GM12878 (cell line): ENCODE measurements at regions not wholly inside any gene's neighbourhood (a gene's known extent, or its start where the extent isn't known, plus 50 kb on each side); places are given as distances from the start of the nearest gene placed in this dataset.

Experiments used
- ATAC-seq: fragments of 200-7000 bp; cut with Tn5 transposase; 3 replicates; pipeline ENCODE4 v1.9.1; 2020; ENCODE audit warnings: mild to moderate bottlenecking, moderate library complexity
- BruUV-seq: library from RNA; stranded (reverse); fragments of 400-500 nt; replicated peaks from 2 replicates; lab custom pipeline; 2021; lab: Mats Ljungman, UMichigan
- CTCF ChIA-PET: fragments of 300-600 bp; sonication (Branson Sonifier 250); formaldehyde crosslinking; extraction: SDS; loops from one replicate; lab custom pipeline; 2021; ENCODE audit warnings: inconsistent platforms; lab: Yijun Ruan, JAX
- POLR2A ChIA-PET: fragments of 350-600 bp; formaldehyde crosslinking; extraction: SDS; loops from one replicate; lab custom pipeline; 2021; ENCODE audit warnings: inconsistent platforms; lab: Charles Lee
- RAD21 ChIA-PET: fragments of 300-600 bp; sonication (Branson Sonifier 250); formaldehyde crosslinking; loops from one replicate; lab custom pipeline; 2023; ENCODE audit warnings: antibody characterized with exemption; ENCODE audit not compliant: unreplicated experiment; lab: Charles Lee
- SMC1A ChIA-PET: fragments of 300-600 bp; sonication (Branson Sonifier 250); formaldehyde crosslinking; loops from one replicate; lab custom pipeline; 2023; ENCODE audit not compliant: unreplicated experiment, uncharacterized antibody; lab: Charles Lee
- DNase-seq: peaks from one replicate; pipeline ENCODE4 v3.0.0-alpha.2; 2011; ENCODE audit warnings: low read depth, low spot score
- FAIRE-seq: peaks from 3 replicates; lab custom pipeline; 2011; peaks lifted over from hg19 to GRCh38; lab: Jason Lieb, UNC
- H2AFZ ChIP-seq: 2 replicates; pipeline ENCODE4 v1.6.0; 2011; ENCODE audit warnings: low read depth, low read length, control low read depth; ENCODE audit not compliant: control insufficient read depth
- H3K27ac ChIP-seq: 2 replicates; pipeline ENCODE4 v1.5.1; 2011; ENCODE audit warnings: control low read depth; ENCODE audit not compliant: control insufficient read depth, insufficient read depth
- H3K27me3 ChIP-seq, 2 experiments: replicated peaks in 1 of 2; 2 replicates each; pipeline versions ENCODE4 v1.6.0 to v1.6.1; 2011; ENCODE audit warnings: low read length in 1 of 2; ENCODE audit not compliant: control insufficient read depth in 2 of 2, insufficient read depth in 2 of 2
- H3K36me3 ChIP-seq, 2 experiments: 2 replicates each; pipeline ENCODE4 v1.5.1; 2011; ENCODE audit warnings: low read length in 1 of 2; ENCODE audit not compliant: control insufficient read depth in 2 of 2, insufficient read depth in 2 of 2
- H3K4me1 ChIP-seq: 2 replicates; pipeline ENCODE4 v1.6.1; 2011; ENCODE audit warnings: mild to moderate bottlenecking, low read length, moderate library complexity, mixed read lengths; ENCODE audit not compliant: control insufficient read depth, insufficient read depth
- H3K4me2 ChIP-seq: 2 replicates; pipeline ENCODE4 v1.6.0; 2011; ENCODE audit warnings: control low read depth; ENCODE audit not compliant: control insufficient read depth, insufficient read depth
- H3K4me3 ChIP-seq: fragments of 200-600 bp; sonication (generic); 2 replicates; pipeline ENCODE4 v1.5.1; 2016
- H3K79me2 ChIP-seq: 2 replicates; pipeline ENCODE4 v1.6.0; 2011; ENCODE audit warnings: low read length; ENCODE audit not compliant: control insufficient read depth, insufficient read depth
- H3K9ac ChIP-seq: 2 replicates; pipeline ENCODE4 v1.8.0; 2011; ENCODE audit warnings: low read length, control low read depth, mixed read lengths; ENCODE audit not compliant: control insufficient read depth, insufficient read depth
- H3K9me3 ChIP-seq: replicated peaks from 3 replicates; pipeline ENCODE4 v1.5.1; 2011; ENCODE audit warnings: mild to moderate bottlenecking, low read length; ENCODE audit not compliant: control insufficient read depth, insufficient read depth
- H4K20me1 ChIP-seq: 2 replicates; pipeline ENCODE4 v1.6.0; 2011; ENCODE audit not compliant: control insufficient read depth, insufficient read depth
- BHLHE40 ChIP-seq, 2 experiments: fragments of 450-650 bp in 1 of 2; IDR thresholded peaks; 2 replicates each; pipeline ENCODE4 v1.6.1; 2011 to 2017; ENCODE audit warnings: low read depth in 2 of 2, borderline replicate concordance in 1 of 2, improper control_type of control experiment in 1 of 2, low read length in 1 of 2, mild to moderate bottlenecking in 1 of 2
- CHD2 ChIP-seq: IDR thresholded peaks from 2 replicates; pipeline ENCODE4 v1.6.1; 2011; ENCODE audit warnings: low read depth, low read length, improper control_type of control experiment, borderline replicate concordance
- CREB1 ChIP-seq: IDR thresholded peaks from 2 replicates; pipeline ENCODE4 v1.6.1; 2012; ENCODE audit warnings: low read depth, mild to moderate bottlenecking, inconsistent platforms
- FOS ChIP-seq: IDR thresholded peaks from 3 replicates; pipeline ENCODE4 v1.6.1; 2011; ENCODE audit warnings: borderline replicate concordance; ENCODE audit not compliant: insufficient read length; ENCODE audit errors: extremely low read depth
- GABPA ChIP-seq: IDR thresholded peaks from 2 replicates; pipeline ENCODE4 v1.6.1; 2014; ENCODE audit warnings: antibody characterized with exemption, low read depth, mild to moderate bottlenecking, inconsistent platforms
- NFIC ChIP-seq: IDR thresholded peaks from 2 replicates; pipeline ENCODE4 v1.6.1; 2012; ENCODE audit warnings: low read depth, mild to moderate bottlenecking, inconsistent platforms, low read length, moderate library complexity
- PML ChIP-seq: IDR thresholded peaks from 2 replicates; pipeline ENCODE4 v1.6.1; 2012; ENCODE audit warnings: low read length, inconsistent platforms
- POU2F2 ChIP-seq: IDR thresholded peaks from 3 replicates; pipeline ENCODE4 v1.6.1; 2011; ENCODE audit warnings: low read depth, mild to moderate bottlenecking, low read length, borderline replicate concordance
- RAD51 ChIP-seq: fragments of 450-650 bp; IDR thresholded peaks from 2 replicates; pipeline ENCODE4 v1.6.1; 2016; ENCODE audit warnings: moderate library complexity, mild to moderate bottlenecking, inconsistent platforms
- SPI1 ChIP-seq: IDR thresholded peaks from 2 replicates; pipeline ENCODE4 v1.6.1; 2011; ENCODE audit warnings: low read depth, mild to moderate bottlenecking, low read length, moderate library complexity, borderline replicate concordance; ENCODE audit not compliant: insufficient read depth
- SREBF2 ChIP-seq: IDR thresholded peaks from 2 replicates; pipeline ENCODE4 v1.6.1; 2012; ENCODE audit warnings: mild to moderate bottlenecking, low read length
- YBX1 ChIP-seq: fragments of 450-650 bp; IDR thresholded peaks from 2 replicates; pipeline ENCODE4 v1.6.1; 2016; ENCODE audit warnings: antibody characterized with exemption
- ZNF384 ChIP-seq: IDR thresholded peaks from 2 replicates; pipeline ENCODE4 v1.6.1; 2012; ENCODE audit warnings: low read depth, mild to moderate bottlenecking, low read length, improper control_type of control experiment, borderline replicate concordance
- WGBS: methylation state at CpG from one replicate; pipeline ENCODE4 v1.1.6; 2016; ENCODE audit warnings: low lambda C conversion rate; ENCODE audit not compliant: insufficient replicate concordance, insufficient coverage; ENCODE audit errors: missing lambda C conversion rate; 5-methylcytosine and 5-hydroxymethylcytosine counted together
- in situ Hi-C: fragments of 300-500 bp; cut with MboI; formaldehyde crosslinking; loops from 9 replicates; pipeline ENCODE4 v1.14.3; 2018; ENCODE audit warnings: mixed read lengths
- intact Hi-C: fragments of 100-400 bp; cut with micrococcal nuclease; formaldehyde crosslinking; loops from one replicate; pipeline ENCODE4 v1.14.2; 2022; ENCODE audit not compliant: unreplicated experiment
- TF ChIP-seq, protein P1 (sequence below): fragments of 450-650 bp; formaldehyde crosslinking; IDR thresholded peaks from 2 replicates; pipeline ENCODE4 v1.5.0; 2022; ENCODE audit warnings: mild to moderate bottlenecking, missing genetic modification characterization
- TF ChIP-seq, protein P2 (sequence below): IDR thresholded peaks from 2 replicates; pipeline ENCODE4 v1.6.1; 2012; ENCODE audit warnings: mild to moderate bottlenecking, low read depth, low read length

DNA sequence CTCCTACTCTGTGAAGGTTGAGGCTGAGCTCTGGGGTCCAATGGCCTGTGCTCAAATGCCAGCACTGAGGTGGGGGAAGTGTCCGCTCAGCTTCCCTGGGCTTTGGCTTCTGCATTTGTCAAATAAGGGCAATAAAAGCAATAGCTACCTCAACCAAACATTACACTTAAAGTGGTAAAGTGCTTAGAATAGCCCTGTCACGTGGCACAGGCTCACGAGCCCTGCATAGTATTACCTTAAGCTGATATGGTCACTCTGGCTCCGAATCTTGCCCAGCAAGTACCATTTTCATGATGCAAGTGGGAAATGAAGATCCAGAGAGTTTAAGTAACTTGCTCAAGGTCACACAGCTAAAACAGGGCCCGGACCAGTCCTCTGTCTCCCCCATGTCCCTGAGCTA lies 451.1 kb upstream of the ZMIZ1 start:
- DNase-seq: no peak
- H2AFZ ChIP-seq: no peak overlapping the region
- no peak overlapping the region for H3K4me3 ChIP-seq
- CTCF ChIA-PET: interaction anchor here (1.0 kb wide), 1 partner anchor 71 kb away, joined by 3 read pairs; no protein-coding TSS in a partner anchor
- H3K4me1 ChIP-seq: no peaks in the 10 kb centered on the region
- H3K27ac ChIP-seq: no peak overlapping the region
- no peaks in the 10 kb centered on the region; a peak in 1 of 4 replicates for H3K27me3 ChIP-seq
- WGBS: 15% methylated on average over 5 of the region's 5 CpGs
- intact Hi-C loops: no loop called here
- RAD21 ChIA-PET: no interaction called here
- no TSS peak for BruUV-seq
- no peaks in the 10 kb centered on the region for H3K9me3 ChIP-seq
- FAIRE-seq: no peak
- POLR2A ChIA-PET: no interaction called here
- no peaks in the 10 kb centered on the region for H3K79me2 ChIP-seq
- no peak for ATAC-seq
- H3K9ac ChIP-seq: no peak overlapping the region
- SMC1A ChIA-PET: interaction anchor here (1.1 kb wide), 1 partner anchor 13 kb away, joined by 3 read pairs; no protein-coding TSS in a partner anchor
- H3K4me2 ChIP-seq: no peak overlapping the region
- H4K20me1 ChIP-seq: no peaks in the 10 kb centered on the region
- in situ Hi-C loops: no loop called here
- no peaks in the 10 kb centered on the region for H3K36me3 ChIP-seq
- TF ChIP-seq SPI1 (no peak), FOS (no peak), RAD51 (no peak), POU2F2 (no peak), SREBF2 (no peak), ZNF384 (no peak), YBX1 (no peak), CHD2 (no peak), NFIC (no peak), CREB1 (no peak), PML (no peak), GABPA (no peak), BHLHE40 (IDR thresholded peaks at IDR 0.05; ENCODE audit: borderline replicate concordance in 1 of 2, low read depth in 2 of 2, low read length in 1 of 2) (no peak)
- TF ChIP-seq, protein P1, sequence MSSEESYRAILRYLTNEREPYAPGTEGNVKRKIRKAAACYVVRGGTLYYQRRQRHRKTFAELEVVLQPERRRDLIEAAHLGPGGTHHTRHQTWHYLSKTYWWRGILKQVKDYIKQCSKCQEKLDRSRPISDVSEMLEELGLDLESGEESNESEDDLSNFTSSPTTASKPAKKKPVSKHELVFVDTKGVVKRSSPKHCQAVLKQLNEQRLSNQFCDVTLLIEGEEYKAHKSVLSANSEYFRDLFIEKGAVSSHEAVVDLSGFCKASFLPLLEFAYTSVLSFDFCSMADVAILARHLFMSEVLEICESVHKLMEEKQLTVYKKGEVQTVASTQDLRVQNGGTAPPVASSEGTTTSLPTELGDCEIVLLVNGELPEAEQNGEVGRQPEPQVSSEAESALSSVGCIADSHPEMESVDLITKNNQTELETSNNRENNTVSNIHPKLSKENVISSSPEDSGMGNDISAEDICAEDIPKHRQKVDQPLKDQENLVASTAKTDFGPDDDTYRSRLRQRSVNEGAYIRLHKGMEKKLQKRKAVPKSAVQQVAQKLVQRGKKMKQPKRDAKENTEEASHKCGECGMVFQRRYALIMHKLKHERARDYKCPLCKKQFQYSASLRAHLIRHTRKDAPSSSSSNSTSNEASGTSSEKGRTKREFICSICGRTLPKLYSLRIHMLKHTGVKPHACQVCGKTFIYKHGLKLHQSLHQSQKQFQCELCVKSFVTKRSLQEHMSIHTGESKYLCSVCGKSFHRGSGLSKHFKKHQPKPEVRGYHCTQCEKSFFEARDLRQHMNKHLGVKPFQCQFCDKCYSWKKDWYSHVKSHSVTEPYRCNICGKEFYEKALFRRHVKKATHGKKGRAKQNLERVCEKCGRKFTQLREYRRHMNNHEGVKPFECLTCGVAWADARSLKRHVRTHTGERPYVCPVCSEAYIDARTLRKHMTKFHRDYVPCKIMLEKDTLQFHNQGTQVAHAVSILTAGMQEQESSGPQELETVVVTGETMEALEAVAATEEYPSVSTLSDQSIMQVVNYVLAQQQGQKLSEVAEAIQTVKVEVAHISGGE (CRISPR knock-in tag): no peak
- TF ChIP-seq, protein P2, sequence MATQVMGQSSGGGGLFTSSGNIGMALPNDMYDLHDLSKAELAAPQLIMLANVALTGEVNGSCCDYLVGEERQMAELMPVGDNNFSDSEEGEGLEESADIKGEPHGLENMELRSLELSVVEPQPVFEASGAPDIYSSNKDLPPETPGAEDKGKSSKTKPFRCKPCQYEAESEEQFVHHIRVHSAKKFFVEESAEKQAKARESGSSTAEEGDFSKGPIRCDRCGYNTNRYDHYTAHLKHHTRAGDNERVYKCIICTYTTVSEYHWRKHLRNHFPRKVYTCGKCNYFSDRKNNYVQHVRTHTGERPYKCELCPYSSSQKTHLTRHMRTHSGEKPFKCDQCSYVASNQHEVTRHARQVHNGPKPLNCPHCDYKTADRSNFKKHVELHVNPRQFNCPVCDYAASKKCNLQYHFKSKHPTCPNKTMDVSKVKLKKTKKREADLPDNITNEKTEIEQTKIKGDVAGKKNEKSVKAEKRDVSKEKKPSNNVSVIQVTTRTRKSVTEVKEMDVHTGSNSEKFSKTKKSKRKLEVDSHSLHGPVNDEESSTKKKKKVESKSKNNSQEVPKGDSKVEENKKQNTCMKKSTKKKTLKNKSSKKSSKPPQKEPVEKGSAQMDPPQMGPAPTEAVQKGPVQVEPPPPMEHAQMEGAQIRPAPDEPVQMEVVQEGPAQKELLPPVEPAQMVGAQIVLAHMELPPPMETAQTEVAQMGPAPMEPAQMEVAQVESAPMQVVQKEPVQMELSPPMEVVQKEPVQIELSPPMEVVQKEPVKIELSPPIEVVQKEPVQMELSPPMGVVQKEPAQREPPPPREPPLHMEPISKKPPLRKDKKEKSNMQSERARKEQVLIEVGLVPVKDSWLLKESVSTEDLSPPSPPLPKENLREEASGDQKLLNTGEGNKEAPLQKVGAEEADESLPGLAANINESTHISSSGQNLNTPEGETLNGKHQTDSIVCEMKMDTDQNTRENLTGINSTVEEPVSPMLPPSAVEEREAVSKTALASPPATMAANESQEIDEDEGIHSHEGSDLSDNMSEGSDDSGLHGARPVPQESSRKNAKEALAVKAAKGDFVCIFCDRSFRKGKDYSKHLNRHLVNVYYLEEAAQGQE: no peak
